WTC11 (cell line): ENCODE measurements at regions not wholly inside any gene's neighbourhood (a gene's known extent, or its start where the extent isn't known, plus 50 kb on each side); places are given as distances from the start of the nearest gene placed in this dataset.

Source experiments
- ATAC-seq: fragments of 200-7000 bp; cut with Tn5 transposase; 2 replicates; pipeline ENCODE4 v1.10.0; 2021; ENCODE audit warnings: mild to moderate bottlenecking, moderate library complexity
- CTCF ChIA-PET: fragments of 300-600 bp; sonication (Branson Sonifier 250); formaldehyde crosslinking; loops from one replicate; lab custom pipeline; 2021; ENCODE audit warnings: antibody characterized with exemption; lab: Charles Lee
- POLR2A ChIA-PET: fragments of 350-600 bp; sonication (Branson Sonifier 250); formaldehyde crosslinking; loops from one replicate; lab custom pipeline; 2021; ENCODE audit warnings: antibody characterized with exemption; lab: Charles Lee
- DNase-seq: peaks from one replicate; pipeline ENCODE4 v3.0.0; 2021; ENCODE audit warnings: low spot score
- H3K27ac Mint-ChIP-seq: 2 replicates; pipeline ENCODE4 v1.8.0; 2021; ENCODE audit warnings: mixed read lengths
- H3K27me3 Mint-ChIP-seq: 2 replicates; pipeline ENCODE4 v1.8.0; 2021; ENCODE audit warnings: low read depth, mild to moderate bottlenecking, moderate library complexity, mixed read lengths
- H3K36me3 Mint-ChIP-seq: 2 replicates; pipeline ENCODE4 v1.8.0; 2021; ENCODE audit warnings: mixed read lengths
- H3K4me1 Mint-ChIP-seq: 2 replicates; pipeline ENCODE4 v1.8.0; 2022; ENCODE audit warnings: mixed read lengths
- H3K4me3 Mint-ChIP-seq: 2 replicates; pipeline ENCODE4 v1.8.0; 2021; ENCODE audit warnings: mild to moderate bottlenecking, moderate library complexity, mixed read lengths
- H3K9me3 Mint-ChIP-seq: 2 replicates; pipeline ENCODE4 v1.8.0; 2021; ENCODE audit warnings: mixed read lengths
- EMX1 ChIP-seq: fragments of 250-450 bp; sonication (Bioruptor Pico); IDR thresholded peaks from 2 replicates; pipeline ENCODE4 v1.8.0; 2021; ENCODE audit warnings: mild to moderate bottlenecking
- ESRRA ChIP-seq: sonication (generic); formaldehyde crosslinking; IDR thresholded peaks from 2 replicates; pipeline ENCODE4 v1.8.1; 2022; ENCODE audit warnings: mild to moderate bottlenecking, missing genetic modification reagents, borderline replicate concordance
- GABPB1 ChIP-seq: sonication (generic); formaldehyde crosslinking; IDR thresholded peaks from 2 replicates; pipeline ENCODE4 v1.8.1; 2023; ENCODE audit warnings: mild to moderate bottlenecking, missing genetic modification reagents
- NFATC4 ChIP-seq: fragments of 250-450 bp; sonication (Bioruptor Pico); IDR thresholded peaks from 2 replicates; pipeline ENCODE4 v1.9.0; 2021; ENCODE audit warnings: mild to moderate bottlenecking
- NFE2L1 ChIP-seq: sonication (generic); formaldehyde crosslinking; IDR thresholded peaks from 2 replicates; pipeline ENCODE4 v1.8.1; 2023; ENCODE audit warnings: missing genetic modification reagents
- NR2C2 ChIP-seq: sonication (generic); formaldehyde crosslinking; IDR thresholded peaks from 2 replicates; pipeline ENCODE4 v1.8.0; 2022; ENCODE audit warnings: mild to moderate bottlenecking, missing genetic modification reagents
- OVOL2 ChIP-seq: fragments of 250-450 bp; sonication (Bioruptor Pico); IDR thresholded peaks from 2 replicates; pipeline ENCODE4 v1.9.0; 2021; ENCODE audit warnings: mild to moderate bottlenecking, borderline replicate concordance
- PRRX2 ChIP-seq: fragments of 250-450 bp; sonication (Bioruptor Pico); IDR thresholded peaks from 2 replicates; pipeline ENCODE4 v1.8.0; 2021; ENCODE audit warnings: mild to moderate bottlenecking
- SMAD3 ChIP-seq: sonication (generic); formaldehyde crosslinking; IDR thresholded peaks from 2 replicates; pipeline ENCODE4 v1.8.0; 2022; ENCODE audit warnings: missing genetic modification reagents, mild to moderate bottlenecking, borderline replicate concordance
- TP53 ChIP-seq: sonication (generic); formaldehyde crosslinking; IDR thresholded peaks from 2 replicates; pipeline ENCODE4 v1.8.1; 2023; ENCODE audit warnings: mild to moderate bottlenecking, missing genetic modification reagents
- ZNF138 ChIP-seq: sonication (generic); formaldehyde crosslinking; conservative IDR thresholded peaks from 2 replicates; pipeline ENCODE4 v1.8.1; 2022; ENCODE audit warnings: mild to moderate bottlenecking, moderate library complexity, missing genetic modification reagents
- ZNF263 ChIP-seq: sonication (generic); formaldehyde crosslinking; IDR thresholded peaks from 2 replicates; pipeline ENCODE4 v1.8.1; 2022; ENCODE audit warnings: low read depth, mild to moderate bottlenecking, moderate library complexity, missing genetic modification reagents
- ZNF671 ChIP-seq: fragments of 250-450 bp; sonication (Bioruptor Pico); IDR thresholded peaks from 2 replicates; pipeline ENCODE4 v1.8.0; 2021; ENCODE audit warnings: mild to moderate bottlenecking
- TF ChIP-seq, protein P1 (sequence below): fragments of 250-450 bp; sonication (Bioruptor Pico); IDR thresholded peaks from 2 replicates; pipeline ENCODE4 v1.9.0; 2021; ENCODE audit warnings: moderate library complexity, mild to moderate bottlenecking, inconsistent platforms, borderline replicate concordance
- TF ChIP-seq, protein P2 (sequence below): sonication (generic); formaldehyde crosslinking; IDR thresholded peaks from 2 replicates; pipeline ENCODE4 v1.8.0; 2022; ENCODE audit warnings: mild to moderate bottlenecking, missing genetic modification reagents
- TF ChIP-seq, protein P3 (sequence below): sonication (generic); formaldehyde crosslinking; IDR thresholded peaks from 2 replicates; pipeline ENCODE4 v1.8.1; 2023; ENCODE audit warnings: mild to moderate bottlenecking, missing genetic modification reagents
- TF ChIP-seq, protein P4 (sequence below): sonication (generic); formaldehyde crosslinking; IDR thresholded peaks from 2 replicates; pipeline ENCODE4 v1.8.0; 2022; ENCODE audit warnings: mild to moderate bottlenecking, missing genetic modification reagents
- TF ChIP-seq, protein P5 (sequence below): sonication (generic); formaldehyde crosslinking; conservative IDR thresholded peaks from 2 replicates; pipeline ENCODE4 v1.8.1; 2023; ENCODE audit warnings: mild to moderate bottlenecking, low read depth, missing genetic modification reagents, moderate library complexity
- TF ChIP-seq, protein P6 (sequence below): fragments of 250-450 bp; sonication (Bioruptor Pico); conservative IDR thresholded peaks from 2 replicates; pipeline ENCODE4 v1.9.0; 2021; ENCODE audit warnings: mild to moderate bottlenecking
- TF ChIP-seq, protein P7 (sequence below): fragments of 200-600 bp; IDR thresholded peaks from 2 replicates; pipeline ENCODE4 v1.8.0; 2022; ENCODE audit warnings: antibody characterized with exemption

DNA sequence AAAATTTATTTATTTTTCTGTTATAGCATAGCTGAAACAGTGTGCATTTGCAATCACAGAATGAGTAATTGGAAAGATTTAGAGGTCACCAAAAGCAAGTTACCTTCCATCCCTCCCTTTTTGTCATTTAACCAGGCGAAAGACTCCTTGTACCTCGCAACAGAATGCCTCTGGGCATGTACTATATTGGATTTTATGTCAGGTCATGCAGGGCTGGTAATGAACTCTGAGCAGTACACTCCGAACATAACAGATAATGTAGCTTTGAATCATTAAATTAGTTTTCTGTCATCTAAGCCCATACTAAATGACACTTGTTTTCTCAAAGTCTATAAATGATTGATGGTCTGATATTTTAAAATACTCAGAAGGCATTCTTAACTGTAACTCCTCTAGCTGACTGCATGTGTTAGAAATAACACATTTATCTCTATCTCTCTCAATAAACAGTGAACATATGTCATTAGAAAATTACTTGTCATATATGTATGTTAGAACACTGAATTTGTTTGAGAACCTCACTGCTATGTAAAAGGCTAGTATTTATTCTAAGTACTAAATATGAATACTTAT lies 541.2 kb downstream of the CDH10 start:
- POLR2A ChIA-PET: no interaction called here
- DNase-seq (no peak), ATAC-seq (no peak)
- H3K36me3 Mint-ChIP-seq: peaks cover 13% of the 10 kb centered on the region
- H3K27me3 Mint-ChIP-seq: no peaks in the 10 kb centered on the region
- no peaks in the 10 kb centered on the region for H3K4me1 Mint-ChIP-seq
- H3K4me3 Mint-ChIP-seq: no peak overlapping the region
- no peak overlapping the region for H3K27ac Mint-ChIP-seq
- peaks cover 22% of the 10 kb centered on the region for H3K9me3 Mint-ChIP-seq
- CTCF ChIA-PET: no interaction called here
- TF ChIP-seq ZNF263 (CRISPR knock-in tag): no peak
- TF ChIP-seq, protein P1, sequence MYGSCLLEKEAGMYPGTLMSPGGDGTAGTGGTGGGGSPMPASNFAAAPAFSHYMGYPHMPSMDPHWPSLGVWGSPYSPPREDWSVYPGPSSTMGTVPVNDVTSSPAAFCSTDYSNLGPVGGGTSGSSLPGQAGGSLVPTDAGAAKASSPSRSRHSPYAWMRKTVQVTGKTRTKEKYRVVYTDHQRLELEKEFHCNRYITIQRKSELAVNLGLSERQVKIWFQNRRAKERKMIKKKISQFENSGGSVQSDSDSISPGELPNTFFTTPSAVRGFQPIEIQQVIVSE (CRISPR knock-in tag): no peak
- TF ChIP-seq OVOL2 (CRISPR knock-in tag): no peak
- TF ChIP-seq, protein P2, sequence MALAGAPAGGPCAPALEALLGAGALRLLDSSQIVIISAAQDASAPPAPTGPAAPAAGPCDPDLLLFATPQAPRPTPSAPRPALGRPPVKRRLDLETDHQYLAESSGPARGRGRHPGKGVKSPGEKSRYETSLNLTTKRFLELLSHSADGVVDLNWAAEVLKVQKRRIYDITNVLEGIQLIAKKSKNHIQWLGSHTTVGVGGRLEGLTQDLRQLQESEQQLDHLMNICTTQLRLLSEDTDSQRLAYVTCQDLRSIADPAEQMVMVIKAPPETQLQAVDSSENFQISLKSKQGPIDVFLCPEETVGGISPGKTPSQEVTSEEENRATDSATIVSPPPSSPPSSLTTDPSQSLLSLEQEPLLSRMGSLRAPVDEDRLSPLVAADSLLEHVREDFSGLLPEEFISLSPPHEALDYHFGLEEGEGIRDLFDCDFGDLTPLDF: no peak
- no peak for TF ChIP-seq TP53 (CRISPR knock-in tag)
- no peak for TF ChIP-seq ZNF671 (CRISPR knock-in tag)
- TF ChIP-seq, protein P3, sequence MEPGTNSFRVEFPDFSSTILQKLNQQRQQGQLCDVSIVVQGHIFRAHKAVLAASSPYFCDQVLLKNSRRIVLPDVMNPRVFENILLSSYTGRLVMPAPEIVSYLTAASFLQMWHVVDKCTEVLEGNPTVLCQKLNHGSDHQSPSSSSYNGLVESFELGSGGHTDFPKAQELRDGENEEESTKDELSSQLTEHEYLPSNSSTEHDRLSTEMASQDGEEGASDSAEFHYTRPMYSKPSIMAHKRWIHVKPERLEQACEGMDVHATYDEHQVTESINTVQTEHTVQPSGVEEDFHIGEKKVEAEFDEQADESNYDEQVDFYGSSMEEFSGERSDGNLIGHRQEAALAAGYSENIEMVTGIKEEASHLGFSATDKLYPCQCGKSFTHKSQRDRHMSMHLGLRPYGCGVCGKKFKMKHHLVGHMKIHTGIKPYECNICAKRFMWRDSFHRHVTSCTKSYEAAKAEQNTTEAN (CRISPR knock-in tag): no peak
- TF ChIP-seq, protein P4, sequence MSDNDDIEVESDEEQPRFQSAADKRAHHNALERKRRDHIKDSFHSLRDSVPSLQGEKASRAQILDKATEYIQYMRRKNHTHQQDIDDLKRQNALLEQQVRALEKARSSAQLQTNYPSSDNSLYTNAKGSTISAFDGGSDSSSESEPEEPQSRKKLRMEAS: no peak
- TF ChIP-seq GABPB1 (CRISPR knock-in tag): no peak
- no peak for TF ChIP-seq ZNF138
- TF ChIP-seq NR2C2 (CRISPR knock-in tag): no peak
- TF ChIP-seq EMX1 (CRISPR knock-in tag): no peak
- TF ChIP-seq, protein P5, sequence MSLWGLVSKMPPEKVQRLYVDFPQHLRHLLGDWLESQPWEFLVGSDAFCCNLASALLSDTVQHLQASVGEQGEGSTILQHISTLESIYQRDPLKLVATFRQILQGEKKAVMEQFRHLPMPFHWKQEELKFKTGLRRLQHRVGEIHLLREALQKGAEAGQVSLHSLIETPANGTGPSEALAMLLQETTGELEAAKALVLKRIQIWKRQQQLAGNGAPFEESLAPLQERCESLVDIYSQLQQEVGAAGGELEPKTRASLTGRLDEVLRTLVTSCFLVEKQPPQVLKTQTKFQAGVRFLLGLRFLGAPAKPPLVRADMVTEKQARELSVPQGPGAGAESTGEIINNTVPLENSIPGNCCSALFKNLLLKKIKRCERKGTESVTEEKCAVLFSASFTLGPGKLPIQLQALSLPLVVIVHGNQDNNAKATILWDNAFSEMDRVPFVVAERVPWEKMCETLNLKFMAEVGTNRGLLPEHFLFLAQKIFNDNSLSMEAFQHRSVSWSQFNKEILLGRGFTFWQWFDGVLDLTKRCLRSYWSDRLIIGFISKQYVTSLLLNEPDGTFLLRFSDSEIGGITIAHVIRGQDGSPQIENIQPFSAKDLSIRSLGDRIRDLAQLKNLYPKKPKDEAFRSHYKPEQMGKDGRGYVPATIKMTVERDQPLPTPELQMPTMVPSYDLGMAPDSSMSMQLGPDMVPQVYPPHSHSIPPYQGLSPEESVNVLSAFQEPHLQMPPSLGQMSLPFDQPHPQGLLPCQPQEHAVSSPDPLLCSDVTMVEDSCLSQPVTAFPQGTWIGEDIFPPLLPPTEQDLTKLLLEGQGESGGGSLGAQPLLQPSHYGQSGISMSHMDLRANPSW (CRISPR knock-in tag): no peak
- TF ChIP-seq SMAD3: no peak
- TF ChIP-seq ESRRA (CRISPR knock-in tag): no peak
- no peak for TF ChIP-seq NFATC4 (CRISPR knock-in tag)
- no peak for TF ChIP-seq PRRX2 (CRISPR knock-in tag)
- TF ChIP-seq, protein P6, sequence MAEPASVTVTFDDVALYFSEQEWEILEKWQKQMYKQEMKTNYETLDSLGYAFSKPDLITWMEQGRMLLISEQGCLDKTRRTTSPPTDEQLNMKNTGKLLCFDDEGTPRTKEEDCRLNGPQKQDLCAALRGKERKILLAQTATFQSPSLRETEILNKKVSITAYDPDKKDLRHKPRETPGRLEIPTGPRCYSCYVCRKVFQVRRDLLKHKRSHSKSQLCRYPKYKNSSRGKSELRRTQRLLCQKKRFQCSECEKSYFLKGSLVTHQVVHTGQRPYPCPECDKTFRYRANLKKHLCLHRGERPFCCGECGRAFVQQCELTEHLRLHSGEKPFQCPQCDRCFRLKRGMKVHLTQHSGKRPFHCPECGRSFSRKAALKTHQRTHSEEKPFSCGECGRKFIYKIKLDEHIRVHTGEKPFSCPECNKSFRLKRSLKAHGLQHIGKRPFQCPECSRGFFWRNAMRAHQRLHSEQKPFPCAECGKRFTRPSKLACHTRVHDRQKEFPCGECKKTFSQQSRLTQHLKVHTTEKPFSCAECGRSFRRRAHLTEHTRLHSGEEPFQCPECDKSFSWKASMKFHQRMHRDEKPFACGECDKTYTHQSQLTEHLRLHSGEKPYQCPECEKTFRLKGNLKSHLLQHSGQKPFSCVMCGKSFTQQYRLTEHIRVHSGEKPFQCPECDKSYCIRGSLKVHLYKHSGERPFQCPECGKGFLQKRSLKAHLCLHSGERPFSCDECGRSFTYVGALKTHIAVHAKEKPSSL (CRISPR knock-in tag): no peak
- no peak for TF ChIP-seq NFE2L1 (CRISPR knock-in tag)
- TF ChIP-seq, protein P7, sequence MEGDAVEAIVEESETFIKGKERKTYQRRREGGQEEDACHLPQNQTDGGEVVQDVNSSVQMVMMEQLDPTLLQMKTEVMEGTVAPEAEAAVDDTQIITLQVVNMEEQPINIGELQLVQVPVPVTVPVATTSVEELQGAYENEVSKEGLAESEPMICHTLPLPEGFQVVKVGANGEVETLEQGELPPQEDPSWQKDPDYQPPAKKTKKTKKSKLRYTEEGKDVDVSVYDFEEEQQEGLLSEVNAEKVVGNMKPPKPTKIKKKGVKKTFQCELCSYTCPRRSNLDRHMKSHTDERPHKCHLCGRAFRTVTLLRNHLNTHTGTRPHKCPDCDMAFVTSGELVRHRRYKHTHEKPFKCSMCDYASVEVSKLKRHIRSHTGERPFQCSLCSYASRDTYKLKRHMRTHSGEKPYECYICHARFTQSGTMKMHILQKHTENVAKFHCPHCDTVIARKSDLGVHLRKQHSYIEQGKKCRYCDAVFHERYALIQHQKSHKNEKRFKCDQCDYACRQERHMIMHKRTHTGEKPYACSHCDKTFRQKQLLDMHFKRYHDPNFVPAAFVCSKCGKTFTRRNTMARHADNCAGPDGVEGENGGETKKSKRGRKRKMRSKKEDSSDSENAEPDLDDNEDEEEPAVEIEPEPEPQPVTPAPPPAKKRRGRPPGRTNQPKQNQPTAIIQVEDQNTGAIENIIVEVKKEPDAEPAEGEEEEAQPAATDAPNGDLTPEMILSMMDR: no peak
